ENCODE measurements at regions not wholly inside any gene's neighbourhood (a gene's known extent, or its start where the extent isn't known, plus 50 kb on each side); places are given as distances from the start of the nearest gene placed in this dataset.
"Not testable (repeated sequence)": the region's sequence is repeated elsewhere in the genome, so short reads cannot be mapped to it uniquely, and the experiment has no call there.

GRCh38 chr3:74387111-74387735, 227.2 kb downstream of the CNTN3 start:
- H3K36me3 ChIP-seq (ENCODE audit: insufficient read depth) = no peaks in the 10 kb centered on the region
- no peaks in the 10 kb centered on the region for H3K4me1 ChIP-seq (ENCODE audit: insufficient read depth)
- WGBS = 53% methylated on average over 2 of the region's 2 CpGs
- no peak overlapping the region for H3K27ac ChIP-seq (ENCODE audit: low read depth)
- DNase-seq (ENCODE audit: extremely low spot score) = no peak
- H3K4me3 ChIP-seq (ENCODE audit: low read depth, low read length) = no peak overlapping the region

- no peaks in the 10 kb centered on the region for H3K4me1 ChIP-seq (ENCODE audit: insufficient read depth)
- no peaks in the 10 kb centered on the region for H3K36me3 ChIP-seq (ENCODE audit: insufficient read depth)
- DNase-seq (ENCODE audit: extremely low spot score) = no peak
- no peak overlapping the region for H3K27ac ChIP-seq (ENCODE audit: low read depth)
- H3K4me3 ChIP-seq (ENCODE audit: low read depth, low read length) = no peak overlapping the region
- 67% methylated on average over 4 of the region's 4 CpGs for WGBS
These were observed 230.3 kb downstream of the CNTN3 start for GRCh38 chr3:74384159-74384558.

- no peak for DNase-seq (ENCODE audit: extremely low spot score)
- Histone ChIP-seq H3K36me3 (ENCODE audit: insufficient read depth) (no peaks in the 10 kb centered on the region), H3K27ac (ENCODE audit: low read depth) (no peak overlapping the region), H3K4me3 (ENCODE audit: low read depth, low read length) (no peak overlapping the region), H3K4me1 (ENCODE audit: insufficient read depth) (no peaks in the 10 kb centered on the region)
These were observed 236.8 kb downstream of the CNTN3 start for GRCh38 chr3:74377669-74378068.

- not testable (repeated sequence) for H3K4me1 ChIP-seq (ENCODE audit: insufficient read depth); DNase-seq (ENCODE audit: extremely low spot score); H3K36me3 ChIP-seq (ENCODE audit: insufficient read depth); H3K27ac ChIP-seq (ENCODE audit: low read depth); H3K4me3 ChIP-seq (ENCODE audit: low read depth, low read length)
- WGBS = 87% methylated on average over 2 of the region's 2 CpGs
These were observed 238.1 kb downstream of the CNTN3 start for GRCh38 chr3:74376323-74376722.

GRCh38 chr3:74375653-74376052, 238.8 kb downstream of the CNTN3 start:
- Histone ChIP-seq H3K4me3 (ENCODE audit: low read depth, low read length) (no peak overlapping the region), H3K27ac (ENCODE audit: low read depth) (no peak overlapping the region), H3K36me3 (ENCODE audit: insufficient read depth) (no peaks in the 10 kb centered on the region), H3K4me1 (ENCODE audit: insufficient read depth) (no peaks in the 10 kb centered on the region)
- no peak for DNase-seq (ENCODE audit: extremely low spot score)
- WGBS = 100% methylated on average over 1 of the region's 1 CpG

- 94% methylated on average over 2 of the region's 2 CpGs for WGBS
- no peaks in the 10 kb centered on the region for H3K36me3 ChIP-seq (ENCODE audit: insufficient read depth)
- no peak for DNase-seq (ENCODE audit: extremely low spot score)
- H3K4me3 ChIP-seq (ENCODE audit: low read depth, low read length) = no peak overlapping the region
- no peaks in the 10 kb centered on the region for H3K4me1 ChIP-seq (ENCODE audit: insufficient read depth)
- no peak overlapping the region for H3K27ac ChIP-seq (ENCODE audit: low read depth)
These were observed 241.7 kb downstream of the CNTN3 start for GRCh38 chr3:74372743-74373142.

- Histone ChIP-seq H3K27ac (ENCODE audit: low read depth) (no peak overlapping the region), H3K36me3 (ENCODE audit: insufficient read depth) (no peaks in the 10 kb centered on the region), H3K4me3 (ENCODE audit: low read depth, low read length) (no peak overlapping the region), H3K4me1 (ENCODE audit: insufficient read depth) (no peaks in the 10 kb centered on the region)
- no peak for DNase-seq (ENCODE audit: extremely low spot score)
- WGBS = 95% methylated on average over 2 of the region's 2 CpGs
These were observed 244.1 kb downstream of the CNTN3 start for GRCh38 chr3:74370342-74370741.

- 94% methylated on average over 1 of the region's 1 CpG for WGBS
These were observed 248.1 kb downstream of the CNTN3 start for GRCh38 chr3:74366331-74366730.

GRCh38 chr3:74363346-74363745, 251.1 kb downstream of the CNTN3 start:
- Histone ChIP-seq H3K27ac (ENCODE audit: low read depth) (no peak overlapping the region), H3K36me3 (ENCODE audit: insufficient read depth) (peaks cover 1% of the 10 kb centered on the region), H3K4me3 (ENCODE audit: low read depth, low read length) (no peak overlapping the region), H3K4me1 (ENCODE audit: insufficient read depth) (no peaks in the 10 kb centered on the region)
- 93% methylated on average over 1 of the region's 1 CpG for WGBS
- DNase-seq (ENCODE audit: extremely low spot score) = no peak

More at GRCh38 chr3:74366331-74366730, 248.1 kb downstream of the CNTN3 start:
- no peak for DNase-seq (ENCODE audit: extremely low spot score)
- H3K4me3 ChIP-seq (ENCODE audit: low read depth, low read length) = no peak overlapping the region
- no peak overlapping the region for H3K27ac ChIP-seq (ENCODE audit: low read depth)
- peaks cover 1% of the 10 kb centered on the region for H3K36me3 ChIP-seq (ENCODE audit: insufficient read depth)
- H3K4me1 ChIP-seq (ENCODE audit: insufficient read depth) = no peaks in the 10 kb centered on the region

GRCh38 chr3:74360406-74360805, 254.1 kb downstream of the CNTN3 start:
- Histone ChIP-seq H3K4me3 (ENCODE audit: low read depth, low read length) (no peak overlapping the region), H3K36me3 (ENCODE audit: insufficient read depth) (peaks cover 1% of the 10 kb centered on the region), H3K27ac (ENCODE audit: low read depth) (no peak overlapping the region), H3K4me1 (ENCODE audit: insufficient read depth) (no peaks in the 10 kb centered on the region)
- DNase-seq (ENCODE audit: extremely low spot score) = no peak

GRCh38 chr3:74357881-74358280, 256.6 kb downstream of the CNTN3 start:
- Histone ChIP-seq H3K4me1 (ENCODE audit: insufficient read depth) (no peaks in the 10 kb centered on the region), H3K36me3 (ENCODE audit: insufficient read depth) (no peaks in the 10 kb centered on the region), H3K27ac (ENCODE audit: low read depth) (no peak overlapping the region), H3K4me3 (ENCODE audit: low read depth, low read length) (no peak overlapping the region)
- DNase-seq (ENCODE audit: extremely low spot score) = peak; percentile 79
- WGBS = 59% methylated on average over 6 of the region's 6 CpGs

- Histone ChIP-seq H3K36me3 (ENCODE audit: insufficient read depth) (peaks cover 2% of the 10 kb centered on the region), H3K4me1 (ENCODE audit: insufficient read depth) (no peaks in the 10 kb centered on the region), H3K4me3 (ENCODE audit: low read depth, low read length) (no peak overlapping the region), H3K27ac (ENCODE audit: low read depth) (no peak overlapping the region)
- WGBS = 94% methylated on average over 1 of the region's 1 CpG
- DNase-seq (ENCODE audit: extremely low spot score) = no peak
These were observed 261.4 kb downstream of the CNTN3 start for GRCh38 chr3:74353039-74353438.

GRCh38 chr3:74352166-74352565, 262.3 kb downstream of the CNTN3 start:
- Histone ChIP-seq H3K4me3 (ENCODE audit: low read depth, low read length) (no peak overlapping the region), H3K27ac (ENCODE audit: low read depth) (peak overlapping the region; percentile 10), H3K36me3 (ENCODE audit: insufficient read depth) (peaks cover 2% of the 10 kb centered on the region), H3K4me1 (ENCODE audit: insufficient read depth) (no peaks in the 10 kb centered on the region)
- no peak for DNase-seq (ENCODE audit: extremely low spot score)
- WGBS = 81% methylated on average over 1 of the region's 1 CpG

GRCh38 chr3:74351213-74351612, 263.2 kb downstream of the CNTN3 start:
- 70% methylated on average over 5 of the region's 5 CpGs for WGBS
- Histone ChIP-seq H3K36me3 (ENCODE audit: insufficient read depth) (peaks cover 2% of the 10 kb centered on the region), H3K4me3 (ENCODE audit: low read depth, low read length) (no peak overlapping the region), H3K4me1 (ENCODE audit: insufficient read depth) (no peaks in the 10 kb centered on the region), H3K27ac (ENCODE audit: low read depth) (no peak overlapping the region)
- no peak for DNase-seq (ENCODE audit: extremely low spot score)

- WGBS = 85% methylated on average over 1 of the region's 1 CpG
These were observed 265.4 kb downstream of the CNTN3 start for GRCh38 chr3:74349015-74349414.

More at GRCh38 chr3:74349015-74349414, 265.4 kb downstream of the CNTN3 start:
- H3K27ac ChIP-seq (ENCODE audit: low read depth) = no peak overlapping the region
- H3K36me3 ChIP-seq (ENCODE audit: insufficient read depth) = peaks cover 2% of the 10 kb centered on the region
- no peaks in the 10 kb centered on the region for H3K4me1 ChIP-seq (ENCODE audit: insufficient read depth)
- H3K4me3 ChIP-seq (ENCODE audit: low read depth, low read length) = no peak overlapping the region
- DNase-seq (ENCODE audit: extremely low spot score) = no peak
